HepG2 (cell line): ENCODE measurements at regions not wholly inside any gene's neighbourhood (a gene's known extent, or its start where the extent isn't known, plus 50 kb on each side); places are given as distances from the start of the nearest gene placed in this dataset.

ENCODE experiments used
- FOXA1 ChIP-seq, 2 experiments: fragments of 450-650 bp in 1 of 2; sonication (generic) in 1 of 2; formaldehyde crosslinking in 1 of 2; IDR thresholded peaks; 2 replicates each; pipeline versions ENCODE4 v1.4.0 to v1.6.1; 2016 to 2020; ENCODE audit warnings: missing genetic modification reagents in 1 of 2
- IRF9 ChIP-seq: sonication (generic); formaldehyde crosslinking; IDR thresholded peaks from 2 replicates; pipeline ENCODE4 v1.8.0; 2022; ENCODE audit warnings: missing genetic modification reagents, mild to moderate bottlenecking, borderline replicate concordance
- NCOA2 ChIP-seq: sonication (generic); formaldehyde crosslinking; IDR thresholded peaks from 2 replicates; pipeline ENCODE4 v1.8.0; 2022; ENCODE audit warnings: inconsistent platforms

DNA sequence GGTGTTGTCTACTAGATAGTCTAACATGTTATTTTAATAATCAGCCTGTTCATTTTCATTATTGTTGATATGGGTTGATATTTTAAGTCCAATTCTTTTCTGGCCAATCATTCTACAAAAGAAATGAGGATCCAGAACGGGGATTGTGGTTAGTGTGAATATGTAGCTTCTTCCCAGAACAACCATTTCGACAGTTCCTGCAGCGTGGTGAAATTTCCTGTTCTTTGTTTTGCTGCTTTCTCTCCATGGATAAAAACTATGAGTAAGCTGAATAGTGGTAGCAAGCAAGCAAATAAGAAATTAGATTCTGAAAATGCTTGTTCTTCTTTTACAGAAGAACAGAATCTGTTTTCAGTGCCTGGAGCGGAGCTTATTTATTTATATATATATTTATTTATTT is 65.5 kb upstream of the F13A1 start:
- TF ChIP-seq NCOA2 (CRISPR knock-in tag), result no peak
- TF ChIP-seq FOXA1 (IDR thresholded peaks at IDR 0.05), result no peak
- TF ChIP-seq FOXA1 (CRISPR knock-in tag; IDR thresholded peaks at IDR 0.05), result no peak
- TF ChIP-seq IRF9, result no peak
